ENCODE measurements at regions not wholly inside any gene's neighbourhood (a gene's known extent, or its start where the extent isn't known, plus 50 kb on each side); places are given as distances from the start of the nearest gene placed in this dataset.
"Not testable (repeated sequence)": the region's sequence is repeated elsewhere in the genome, so short reads cannot be mapped to it uniquely, and the experiment has no call there.

DNA sequence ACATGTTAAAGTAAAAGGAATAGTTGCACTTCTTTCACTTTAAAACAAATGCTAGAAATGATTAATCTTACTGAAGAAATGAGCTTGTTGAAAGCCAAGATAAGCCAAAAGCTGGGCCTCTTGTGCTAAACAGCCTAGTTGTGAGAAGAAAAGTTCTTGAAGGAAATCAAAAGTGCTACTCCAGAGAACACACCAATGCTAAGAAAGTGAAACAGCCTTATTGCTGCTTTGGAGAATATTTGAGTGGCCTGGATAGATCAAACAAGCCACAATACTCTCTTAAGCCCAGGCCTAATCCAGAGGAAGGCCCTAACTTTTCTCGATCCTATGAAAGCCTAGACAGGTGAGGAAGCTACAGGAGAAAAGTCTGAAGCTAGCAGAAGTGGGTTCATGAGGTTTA lies 967.9 kb upstream of the INTU start:
- BruUV-seq (replicated peaks), result no TSS peak
- no peak overlapping the region for H2AFZ ChIP-seq (ENCODE audit: low read length)
- no peaks in the 10 kb centered on the region for H4K20me1 ChIP-seq (ENCODE audit: insufficient read depth, low read length)
- H3K36me3 ChIP-seq (replicated peaks in 1 of 2; ENCODE audit: control insufficient read depth in 1 of 2, insufficient read depth in 2 of 2, low read length in 2 of 2), result no peaks in the 10 kb centered on the region
- no peak overlapping the region for H3K4me3 ChIP-seq (replicated peaks in 1 of 3; ENCODE audit: insufficient read depth in 1 of 3, low read depth in 2 of 3, low read length in 3 of 3)
- 0% methylated on average over 1 of the region's 1 CpG for WGBS (ENCODE audit: low lambda C conversion rate)
- H3K4me2 ChIP-seq (ENCODE audit: low read depth, low read length), result no peak overlapping the region
- no peak for ATAC-seq
- POLR2A ChIA-PET, result no interaction called here
- DNase-seq (ENCODE audit: low spot score), result no peak
- FAIRE-seq, result no peak
- no peak for TF ChIP-seq ZNF230 (CRISPR knock-in tag; IDR thresholded peaks at IDR 0.05)
- CTCF ChIA-PET (ENCODE audit: low intra/inter-chr PET ratio, low total read pairs), result no interaction called here
- no peaks in the 10 kb centered on the region for H3K79me2 ChIP-seq (ENCODE audit: insufficient read depth, low read length)
- no peaks in the 10 kb centered on the region for H3K27me3 ChIP-seq (ENCODE audit: control insufficient read depth in 1 of 2, insufficient read depth in 2 of 2, low read length in 2 of 2)
- no peak overlapping the region for H3K9ac ChIP-seq (ENCODE audit: insufficient read depth, low read depth, low read length)
- H3K9me3 ChIP-seq (ENCODE audit: low read length), result no peaks in the 10 kb centered on the region
- intact Hi-C loops (cut with micrococcal nuclease; ENCODE audit: unreplicated experiment) (no loop called here), in situ Hi-C loops (cut with HindIII; ENCODE audit: extremely low pct_ligation_motif_present, low pct_unique_long_range_greater_than_20kb) (no loop called here)
- no peaks in the 10 kb centered on the region for H3K4me1 ChIP-seq (ENCODE audit: insufficient read depth, low read length)
- no peak overlapping the region for H3K27ac ChIP-seq (ENCODE audit: extremely low read length, insufficient read depth, low read length)

DNA sequence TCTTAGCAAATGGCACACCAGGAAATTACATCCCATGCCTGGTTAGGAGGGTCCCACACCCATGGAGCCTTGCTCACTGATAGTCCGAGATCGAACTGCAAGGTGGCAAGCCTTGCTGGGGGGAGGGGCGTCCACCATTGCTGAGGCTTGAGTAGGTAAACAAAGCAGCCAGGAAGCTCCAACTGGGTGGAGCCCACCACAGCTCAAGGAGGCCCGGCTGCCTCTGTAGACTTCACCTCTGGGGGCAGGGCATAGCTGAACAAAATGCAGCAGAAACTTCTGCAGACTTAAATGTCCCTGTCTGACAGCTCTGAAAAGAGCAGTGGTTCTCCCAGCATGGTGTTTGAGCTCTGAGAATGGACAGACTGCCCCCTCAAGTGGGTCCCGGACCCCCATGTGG lies 962.7 kb upstream of the INTU start:
- H4K20me1 ChIP-seq (ENCODE audit: insufficient read depth, low read length); POLR2A ChIA-PET; DNase-seq (ENCODE audit: low spot score); H3K27ac ChIP-seq (ENCODE audit: extremely low read length, insufficient read depth, low read length); H3K36me3 ChIP-seq (replicated peaks in 1 of 2; ENCODE audit: control insufficient read depth in 1 of 2, insufficient read depth in 2 of 2, low read length in 2 of 2); H3K4me2 ChIP-seq (ENCODE audit: low read depth, low read length); H3K9me3 ChIP-seq (ENCODE audit: low read length); FAIRE-seq; intact Hi-C loops (cut with micrococcal nuclease; ENCODE audit: unreplicated experiment); H3K4me3 ChIP-seq (replicated peaks in 1 of 3; ENCODE audit: insufficient read depth in 1 of 3, low read depth in 2 of 3, low read length in 3 of 3); H3K27me3 ChIP-seq (ENCODE audit: control insufficient read depth in 1 of 2, insufficient read depth in 2 of 2, low read length in 2 of 2); ATAC-seq; H3K79me2 ChIP-seq (ENCODE audit: insufficient read depth, low read length); BruUV-seq (replicated peaks); H2AFZ ChIP-seq (ENCODE audit: low read length); in situ Hi-C loops (cut with HindIII; ENCODE audit: extremely low pct_ligation_motif_present, low pct_unique_long_range_greater_than_20kb); H3K9ac ChIP-seq (ENCODE audit: insufficient read depth, low read depth, low read length); H3K4me1 ChIP-seq (ENCODE audit: insufficient read depth, low read length); CTCF ChIA-PET (ENCODE audit: low intra/inter-chr PET ratio, low total read pairs): not testable (repeated sequence)
- WGBS (ENCODE audit: low lambda C conversion rate), result no CpG with 5 or more reads among the region's 5 CpGs

DNA sequence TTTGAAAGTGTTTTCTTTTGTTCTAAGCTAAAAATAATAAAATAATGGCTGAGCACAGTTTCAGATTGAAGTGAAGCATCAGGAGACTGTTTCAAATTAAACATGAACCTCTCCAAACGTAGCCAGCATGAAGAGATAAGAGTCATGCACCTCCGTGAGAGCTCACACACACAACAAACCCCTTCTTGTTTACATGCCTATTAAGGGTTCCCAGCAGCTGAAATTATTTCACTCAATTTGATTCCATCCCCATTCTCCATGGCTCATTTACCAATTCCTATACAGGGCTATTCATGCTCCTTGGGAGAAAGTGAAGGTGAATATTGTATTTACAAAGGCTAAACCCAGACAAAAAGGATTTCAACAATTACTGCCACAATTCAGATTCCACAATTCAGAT lies 954.1 kb upstream of the INTU start:
- Histone ChIP-seq H4K20me1 (ENCODE audit: insufficient read depth, low read length) (no peaks in the 10 kb centered on the region), H3K79me2 (ENCODE audit: insufficient read depth, low read length) (no peaks in the 10 kb centered on the region), H3K27ac (ENCODE audit: extremely low read length, insufficient read depth, low read length) (no peak overlapping the region), H3K4me1 (ENCODE audit: insufficient read depth, low read length) (no peaks in the 10 kb centered on the region), H3K9ac (ENCODE audit: insufficient read depth, low read depth, low read length) (no peak overlapping the region), H3K36me3 (replicated peaks in 1 of 2; ENCODE audit: control insufficient read depth in 1 of 2, insufficient read depth in 2 of 2, low read length in 2 of 2) (no peaks in the 10 kb centered on the region), H2AFZ (ENCODE audit: low read length) (no peak overlapping the region), H3K9me3 (ENCODE audit: low read length) (no peaks in the 10 kb centered on the region), H3K27me3 (ENCODE audit: control insufficient read depth in 1 of 2, insufficient read depth in 2 of 2, low read length in 2 of 2) (no peaks in the 10 kb centered on the region), H3K4me3 (replicated peaks in 1 of 3; ENCODE audit: insufficient read depth in 1 of 3, low read depth in 2 of 3, low read length in 3 of 3) (no peak overlapping the region), H3K4me2 (ENCODE audit: low read depth, low read length) (no peak overlapping the region)
- ChIA-PET CTCF (ENCODE audit: low intra/inter-chr PET ratio, low total read pairs) (no interaction called here), POLR2A (no interaction called here)
- BruUV-seq (replicated peaks), result no TSS peak
- in situ Hi-C loops (cut with HindIII; ENCODE audit: extremely low pct_ligation_motif_present, low pct_unique_long_range_greater_than_20kb) (no loop called here), intact Hi-C loops (cut with micrococcal nuclease; ENCODE audit: unreplicated experiment) (no loop called here)
- no peak for DNase-seq (ENCODE audit: low spot score)
- no peak for FAIRE-seq
- no peak for ATAC-seq
- 3% methylated on average over 2 of the region's 2 CpGs for WGBS (ENCODE audit: low lambda C conversion rate)
- no peak for TF ChIP-seq MBD4 (IDR thresholded peaks at IDR 0.05; ENCODE audit: borderline replicate concordance, low read length)
- no peak for TF ChIP-seq ZFYVE20 (CRISPR knock-in tag; IDR thresholded peaks at IDR 0.05; ENCODE audit: borderline replicate concordance, low read depth)
- no peak for TF ChIP-seq MTA1 (CRISPR knock-in tag; IDR thresholded peaks at IDR 0.05; ENCODE audit: borderline replicate concordance)
- TF ChIP-seq, protein P1, sequence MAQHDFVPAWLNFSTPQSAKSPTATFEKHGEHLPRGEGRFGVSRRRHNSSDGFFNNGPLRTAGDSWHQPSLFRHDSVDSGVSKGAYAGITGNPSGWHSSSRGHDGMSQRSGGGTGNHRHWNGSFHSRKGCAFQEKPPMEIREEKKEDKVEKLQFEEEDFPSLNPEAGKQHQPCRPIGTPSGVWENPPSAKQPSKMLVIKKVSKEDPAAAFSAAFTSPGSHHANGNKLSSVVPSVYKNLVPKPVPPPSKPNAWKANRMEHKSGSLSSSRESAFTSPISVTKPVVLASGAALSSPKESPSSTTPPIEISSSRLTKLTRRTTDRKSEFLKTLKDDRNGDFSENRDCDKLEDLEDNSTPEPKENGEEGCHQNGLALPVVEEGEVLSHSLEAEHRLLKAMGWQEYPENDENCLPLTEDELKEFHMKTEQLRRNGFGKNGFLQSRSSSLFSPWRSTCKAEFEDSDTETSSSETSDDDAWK (CRISPR knock-in tag; IDR thresholded peaks at IDR 0.05), result no peak
- TF ChIP-seq ONECUT2 (CRISPR knock-in tag; IDR thresholded peaks at IDR 0.05), result no peak
- no peak for TF ChIP-seq ZFP82 (CRISPR knock-in tag; IDR thresholded peaks at IDR 0.05; ENCODE audit: borderline replicate concordance)
- TF ChIP-seq ZNF329 (CRISPR knock-in tag; IDR thresholded peaks at IDR 0.05; ENCODE audit: low read depth), result no peak
